HUES6 (cell line): ENCODE measurements at regions not wholly inside any gene's neighbourhood (a gene's known extent, or its start where the extent isn't known, plus 50 kb on each side); places are given as distances from the start of the nearest gene placed in this dataset.

Experiments used
- H3K27ac ChIP-seq: 2 replicates; pipeline ENCODE4 v1.7.0; 2013; ENCODE audit warnings: low read depth, mild to moderate bottlenecking, low read length, inconsistent platforms
- H3K27me3 ChIP-seq: 2 replicates; pipeline ENCODE4 v1.6.1; 2013; ENCODE audit warnings: low read length; ENCODE audit not compliant: control insufficient read depth, insufficient read depth
- H3K36me3 ChIP-seq: 2 replicates; pipeline ENCODE4 v1.6.1; 2013; ENCODE audit warnings: low read length; ENCODE audit not compliant: control insufficient read depth, insufficient read depth
- H3K4me1 ChIP-seq: 2 replicates; pipeline ENCODE4 v1.6.1; 2013; ENCODE audit warnings: low read length; ENCODE audit not compliant: control insufficient read depth, insufficient read depth
- H3K4me3 ChIP-seq: 2 replicates; pipeline ENCODE4 v1.5.1; 2013; ENCODE audit warnings: low read depth, low read length
- H3K9ac ChIP-seq: one replicate; pipeline ENCODE4 v1.6.1; 2013; ENCODE audit warnings: mild to moderate bottlenecking, low read length
- H3K9me3 ChIP-seq: 2 replicates; pipeline ENCODE4 v1.6.1; 2013; ENCODE audit warnings: low read depth, low read length; ENCODE audit not compliant: control insufficient read depth, insufficient read depth

DNA sequence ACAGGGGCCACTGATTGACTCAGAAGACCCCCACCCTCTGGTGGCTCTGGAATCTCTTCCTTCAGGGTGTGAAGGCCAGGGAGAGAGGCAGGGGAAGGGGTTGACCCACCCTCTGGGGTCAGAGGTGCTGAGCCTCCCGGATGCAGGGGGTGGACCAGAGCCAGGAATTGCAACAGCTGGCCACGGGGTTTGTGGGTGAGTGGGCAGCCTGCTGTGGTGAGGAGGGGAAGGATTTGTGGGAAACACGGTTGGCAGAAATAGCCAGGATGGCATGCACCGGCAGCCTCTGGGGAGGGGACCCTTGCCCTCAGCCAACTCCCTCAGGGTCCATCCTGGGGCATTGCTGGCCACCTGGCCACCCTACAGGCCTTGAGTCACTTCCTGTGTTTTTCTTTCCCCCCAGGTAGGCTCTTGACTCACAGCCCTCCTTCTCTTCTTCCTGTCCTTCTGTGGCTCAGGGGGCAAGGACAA is 92.8 kb downstream of the MRPL14 start:
- H3K27ac ChIP-seq, result no peak overlapping the region
- H3K9me3 ChIP-seq, result no peaks in the 10 kb centered on the region
- peaks cover 12% of the 10 kb centered on the region; the same call in 1 of the 2 replicates for H3K4me1 ChIP-seq
- H3K36me3 ChIP-seq, result no peaks in the 10 kb centered on the region
- H3K9ac ChIP-seq, result no peak overlapping the region
- no peaks in the 10 kb centered on the region for H3K27me3 ChIP-seq
- H3K4me3 ChIP-seq, result no peak overlapping the region

DNA sequence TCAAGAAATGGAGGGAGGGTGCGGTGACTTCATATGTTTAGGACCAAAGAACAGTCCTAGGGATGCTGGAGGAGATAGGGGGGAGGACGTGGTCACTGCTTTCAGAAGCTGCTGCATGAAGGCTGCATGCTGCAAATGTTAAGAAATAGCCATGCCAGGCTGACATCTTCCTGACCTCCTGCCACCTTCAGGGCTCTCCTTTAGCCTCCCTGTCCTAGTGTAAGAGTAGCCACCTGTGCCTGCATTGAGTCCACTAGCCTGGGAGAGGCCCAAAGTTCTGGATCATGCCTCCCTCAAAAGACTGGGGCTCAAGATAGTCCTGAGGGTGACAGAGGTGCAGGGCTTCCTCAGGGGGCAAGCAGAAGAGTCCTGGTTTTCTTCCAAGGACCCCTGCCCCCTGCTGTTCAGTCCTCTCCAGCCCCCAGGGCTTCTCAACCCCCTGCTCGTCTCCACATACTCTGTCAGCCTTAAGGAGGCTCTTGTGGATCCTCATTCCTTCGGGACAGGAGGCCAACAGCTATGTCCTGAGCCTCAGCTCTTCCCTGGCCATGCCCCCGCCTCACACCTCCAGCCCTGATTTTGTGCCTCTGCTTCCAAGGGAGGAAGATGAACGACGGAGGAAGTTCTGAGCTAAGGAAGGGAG is 96.3 kb downstream of the MRPL14 start:
- no peaks in the 10 kb centered on the region for H3K27me3 ChIP-seq
- H3K4me3 ChIP-seq, result no peak overlapping the region
- no peak overlapping the region for H3K9ac ChIP-seq
- peaks cover 6% of the 10 kb centered on the region; the same call in 1 of the 2 replicates for H3K4me1 ChIP-seq
- no peaks in the 10 kb centered on the region for H3K36me3 ChIP-seq
- H3K9me3 ChIP-seq, result no peaks in the 10 kb centered on the region
- no peak overlapping the region for H3K27ac ChIP-seq

DNA sequence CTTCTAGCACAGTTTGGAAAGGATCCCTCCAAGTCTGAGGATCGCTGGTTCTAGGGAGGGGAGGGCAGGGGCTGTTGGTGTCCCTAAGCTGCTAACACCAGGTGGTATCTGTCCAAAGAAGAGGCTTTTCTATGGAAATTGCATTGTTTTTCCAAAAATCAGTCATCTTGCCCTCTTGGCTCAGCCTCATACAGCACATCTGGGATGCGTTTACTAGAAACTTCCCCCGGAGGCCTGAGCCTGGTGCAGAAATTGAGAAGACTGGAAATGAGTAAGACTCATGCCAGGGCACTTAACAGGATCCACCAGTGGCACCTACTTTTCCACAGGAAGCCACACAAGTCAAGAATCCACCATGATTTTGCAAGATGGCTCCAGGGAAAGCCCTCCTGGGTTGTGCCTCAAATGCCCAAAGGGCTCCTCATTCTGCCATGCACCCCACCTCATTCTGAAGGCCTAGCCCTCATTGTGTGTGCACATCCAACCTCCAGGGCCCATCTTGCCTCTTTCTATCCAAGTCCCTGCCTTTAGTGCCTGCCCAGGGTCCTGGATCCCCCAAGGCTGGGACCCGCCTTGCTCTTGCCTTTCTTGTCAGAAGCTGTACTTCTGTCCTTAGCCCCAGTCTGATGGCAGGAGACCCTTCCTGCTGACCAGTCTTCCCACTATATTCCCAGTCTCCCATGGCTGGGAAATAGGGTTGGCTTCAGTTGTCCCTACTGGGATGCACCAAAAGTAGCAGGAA is 97.6 kb downstream of the MRPL14 start:
- H3K4me3 ChIP-seq, result no peak overlapping the region
- H3K9ac ChIP-seq, result no peak overlapping the region
- no peak overlapping the region for H3K27ac ChIP-seq
- H3K27me3 ChIP-seq, result no peaks in the 10 kb centered on the region
- H3K9me3 ChIP-seq, result no peaks in the 10 kb centered on the region
- no peaks in the 10 kb centered on the region for H3K36me3 ChIP-seq
- H3K4me1 ChIP-seq, result peaks cover 5% of the 10 kb centered on the region; the same call in 1 of the 2 replicates

DNA sequence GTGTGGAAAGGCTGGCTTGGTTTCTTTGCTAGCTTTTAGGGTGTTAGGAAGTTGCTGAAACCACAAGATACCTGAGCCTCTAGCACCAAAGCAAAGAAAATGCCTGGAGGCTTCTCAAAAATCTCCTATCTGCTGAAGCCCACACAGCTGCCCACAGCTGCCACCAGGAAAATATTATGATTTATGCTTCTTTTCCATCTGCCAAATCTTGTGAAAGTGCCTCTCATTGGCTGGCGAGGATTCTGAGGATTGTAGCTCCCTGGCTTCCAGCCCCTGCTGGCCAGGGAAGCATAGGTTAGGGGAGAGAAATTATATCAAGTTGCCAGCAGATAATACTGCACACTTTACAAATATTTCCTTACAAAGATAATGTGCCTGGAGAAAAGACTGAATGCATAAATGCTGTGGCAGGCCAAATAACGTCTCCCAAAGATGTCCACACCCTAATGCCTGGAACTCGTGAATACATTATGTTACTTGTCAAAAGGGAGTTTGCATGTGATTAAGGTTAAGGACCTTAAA is 98.4 kb downstream of the MRPL14 start:
- Histone ChIP-seq H3K36me3 (no peaks in the 10 kb centered on the region), H3K27ac (no peak overlapping the region), H3K4me1 (no peaks in the 10 kb centered on the region), H3K9me3 (no peaks in the 10 kb centered on the region), H3K9ac (no peak overlapping the region), H3K4me3 (no peak overlapping the region), H3K27me3 (no peaks in the 10 kb centered on the region)

DNA sequence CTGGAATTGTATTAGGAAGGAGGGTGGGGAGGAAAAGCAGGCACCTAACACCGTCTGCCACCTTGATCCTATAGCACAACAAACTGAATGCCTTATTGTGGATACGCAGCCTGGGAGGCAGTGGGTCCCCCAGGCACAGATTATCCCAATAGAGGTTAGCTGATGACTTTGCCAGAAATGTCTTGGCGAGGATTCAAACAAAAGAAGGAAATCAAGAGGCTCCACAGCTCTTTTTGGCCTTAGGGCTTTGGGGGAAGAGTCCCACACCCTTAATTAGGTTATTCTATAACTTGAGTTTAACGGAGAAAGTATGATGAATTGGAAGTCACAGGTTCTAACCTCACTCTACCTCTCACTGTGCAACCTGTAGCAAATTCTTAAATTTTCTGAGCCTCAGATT is 102.0 kb downstream of the MRPL14 start:
- no peaks in the 10 kb centered on the region for H3K27me3 ChIP-seq
- H3K4me3 ChIP-seq, result no peak overlapping the region
- no peak overlapping the region for H3K9ac ChIP-seq
- no peaks in the 10 kb centered on the region for H3K9me3 ChIP-seq
- no peaks in the 10 kb centered on the region for H3K36me3 ChIP-seq
- no peak overlapping the region for H3K27ac ChIP-seq
- H3K4me1 ChIP-seq, result no peaks in the 10 kb centered on the region

DNA sequence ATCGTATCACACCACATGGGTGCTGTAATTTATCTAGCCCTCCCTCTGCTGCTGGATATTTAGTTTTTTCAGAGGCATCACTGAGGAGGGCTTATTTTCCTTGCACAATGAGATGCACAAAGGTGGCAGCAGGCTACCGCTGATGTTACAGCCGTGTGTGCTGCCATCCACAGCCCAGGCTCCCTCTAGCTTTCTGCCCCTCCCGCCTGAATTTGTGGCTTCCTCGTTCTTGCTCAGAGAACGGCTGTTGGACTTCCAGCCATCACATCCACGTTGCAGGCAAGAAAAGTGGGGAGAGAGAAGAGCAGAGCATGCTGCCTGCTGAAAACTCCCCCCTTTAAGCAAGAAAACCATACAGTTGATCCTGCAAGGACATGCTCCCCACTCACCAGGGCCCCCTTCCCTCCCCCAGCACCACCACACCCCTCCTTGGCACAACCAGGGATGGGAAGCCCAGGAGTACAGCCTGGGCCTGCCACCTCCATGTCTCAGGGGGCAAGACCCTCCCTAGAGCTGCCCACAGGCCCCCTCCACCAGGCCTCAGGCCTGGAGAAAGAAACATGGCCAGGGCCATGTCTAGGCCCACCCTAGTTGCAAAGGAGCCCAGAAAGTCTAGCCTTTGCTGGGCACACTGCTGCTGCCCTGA is 102.6 kb downstream of the MRPL14 start:
- Histone ChIP-seq H3K27me3 (no peaks in the 10 kb centered on the region), H3K9me3 (no peaks in the 10 kb centered on the region), H3K27ac (no peak overlapping the region), H3K4me1 (no peaks in the 10 kb centered on the region), H3K9ac (no peak overlapping the region), H3K4me3 (no peak overlapping the region), H3K36me3 (no peaks in the 10 kb centered on the region)

DNA sequence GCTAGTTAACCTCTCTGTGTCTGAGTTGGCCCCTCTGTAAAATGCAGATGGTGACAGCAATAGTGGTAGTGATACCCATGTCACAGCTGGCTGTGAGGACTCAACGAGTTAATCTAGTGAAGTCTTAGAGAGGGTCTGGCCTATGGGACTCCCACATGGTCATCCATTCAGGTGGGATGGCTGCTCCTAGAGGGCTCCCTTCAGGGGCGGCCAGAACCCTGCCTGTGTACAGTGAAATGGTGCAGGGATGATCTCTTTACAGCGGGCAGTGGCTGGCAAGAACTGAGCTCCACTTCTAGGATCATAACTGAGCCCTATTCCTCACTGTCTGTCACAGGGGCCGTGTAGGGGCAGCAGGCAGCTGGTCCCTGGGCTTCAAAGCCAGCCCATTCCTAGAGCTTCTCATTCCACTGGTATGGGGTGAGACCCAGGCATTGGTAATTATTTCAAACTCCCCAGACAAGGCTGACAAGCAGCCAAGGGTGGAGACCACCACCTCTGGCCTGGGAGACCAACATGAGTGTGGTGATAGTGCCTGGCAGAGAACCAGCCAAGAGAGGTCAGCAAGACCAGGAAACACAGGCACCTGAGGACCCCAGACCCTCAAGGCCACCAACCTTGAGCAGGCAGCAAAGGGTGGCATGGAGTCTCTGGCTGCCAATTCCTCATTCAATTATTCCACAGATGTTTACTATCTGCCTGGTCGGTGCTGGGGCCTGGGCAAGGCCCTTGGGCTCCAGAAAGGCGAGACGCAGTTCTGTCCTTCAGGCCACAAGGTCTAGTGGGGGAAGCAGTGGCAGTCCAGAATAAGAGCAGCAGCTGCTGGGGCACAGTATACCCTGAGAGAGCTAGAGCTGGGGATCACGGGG is 103.4 kb downstream of the MRPL14 start:
- Histone ChIP-seq H3K36me3 (no peaks in the 10 kb centered on the region), H3K27me3 (no peaks in the 10 kb centered on the region), H3K4me1 (no peaks in the 10 kb centered on the region), H3K9me3 (no peaks in the 10 kb centered on the region), H3K4me3 (no peak overlapping the region), H3K27ac (no peak overlapping the region), H3K9ac (no peak overlapping the region)

DNA sequence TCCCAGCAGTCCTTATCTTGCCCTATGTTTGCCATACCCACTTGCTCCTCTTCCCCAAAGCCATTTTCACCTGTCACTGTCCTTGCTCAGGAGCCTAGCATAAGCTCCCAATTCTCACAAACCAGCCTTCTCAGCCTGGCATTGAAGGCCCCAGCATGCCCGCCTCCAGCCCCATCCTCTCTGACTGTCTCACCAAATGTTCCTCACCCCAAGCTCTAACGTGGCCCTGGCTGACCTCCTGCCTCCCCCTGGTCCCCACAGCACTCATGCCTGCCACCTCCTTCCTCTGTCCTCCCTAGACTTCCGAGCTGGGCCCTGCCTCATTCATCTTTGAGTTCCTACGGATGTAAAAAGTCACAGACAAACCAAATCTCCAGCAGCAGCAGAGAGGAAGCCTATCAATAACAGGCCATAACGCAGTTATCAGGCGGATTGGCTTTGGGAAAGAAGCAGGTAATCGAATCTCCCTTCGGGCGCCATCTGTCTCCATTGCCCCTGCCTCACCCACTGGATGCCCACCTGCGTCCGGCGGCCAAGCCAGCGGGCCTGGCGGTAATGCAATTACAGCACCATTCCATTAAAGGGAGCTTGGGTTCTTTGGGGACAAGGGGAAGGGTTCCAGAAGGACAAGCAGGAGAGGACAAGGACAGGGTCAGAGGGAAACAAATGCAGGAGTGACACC is 104.4 kb downstream of the MRPL14 start:
- no peak overlapping the region for H3K27ac ChIP-seq
- no peak overlapping the region for H3K4me3 ChIP-seq
- no peaks in the 10 kb centered on the region for H3K4me1 ChIP-seq
- H3K9ac ChIP-seq, result no peak overlapping the region
- no peaks in the 10 kb centered on the region for H3K27me3 ChIP-seq
- H3K9me3 ChIP-seq, result no peaks in the 10 kb centered on the region
- H3K36me3 ChIP-seq, result no peaks in the 10 kb centered on the region

DNA sequence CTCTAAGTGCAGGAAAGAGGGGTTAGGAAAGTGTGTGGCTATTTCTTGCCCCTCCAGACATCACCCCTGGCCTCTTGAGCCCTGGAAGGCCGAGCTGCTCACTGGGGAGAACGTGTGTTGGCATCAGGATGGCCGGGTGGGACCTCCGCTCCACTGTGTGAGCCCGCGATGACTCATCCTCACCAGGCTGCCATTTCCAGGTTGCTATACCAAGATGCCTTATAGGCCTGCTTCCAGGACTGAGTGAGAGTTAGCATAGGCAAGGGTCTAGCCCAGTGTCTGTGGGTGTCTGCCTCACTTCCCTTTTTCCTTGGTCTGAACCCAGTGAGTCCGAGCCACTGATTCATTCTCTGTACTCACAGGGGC is 105.0 kb downstream of the MRPL14 start:
- H3K4me3 ChIP-seq, result no peak overlapping the region
- no peaks in the 10 kb centered on the region for H3K36me3 ChIP-seq
- no peaks in the 10 kb centered on the region for H3K27me3 ChIP-seq
- no peak overlapping the region for H3K9ac ChIP-seq
- no peaks in the 10 kb centered on the region for H3K4me1 ChIP-seq
- no peak overlapping the region for H3K27ac ChIP-seq
- H3K9me3 ChIP-seq, result no peaks in the 10 kb centered on the region

DNA sequence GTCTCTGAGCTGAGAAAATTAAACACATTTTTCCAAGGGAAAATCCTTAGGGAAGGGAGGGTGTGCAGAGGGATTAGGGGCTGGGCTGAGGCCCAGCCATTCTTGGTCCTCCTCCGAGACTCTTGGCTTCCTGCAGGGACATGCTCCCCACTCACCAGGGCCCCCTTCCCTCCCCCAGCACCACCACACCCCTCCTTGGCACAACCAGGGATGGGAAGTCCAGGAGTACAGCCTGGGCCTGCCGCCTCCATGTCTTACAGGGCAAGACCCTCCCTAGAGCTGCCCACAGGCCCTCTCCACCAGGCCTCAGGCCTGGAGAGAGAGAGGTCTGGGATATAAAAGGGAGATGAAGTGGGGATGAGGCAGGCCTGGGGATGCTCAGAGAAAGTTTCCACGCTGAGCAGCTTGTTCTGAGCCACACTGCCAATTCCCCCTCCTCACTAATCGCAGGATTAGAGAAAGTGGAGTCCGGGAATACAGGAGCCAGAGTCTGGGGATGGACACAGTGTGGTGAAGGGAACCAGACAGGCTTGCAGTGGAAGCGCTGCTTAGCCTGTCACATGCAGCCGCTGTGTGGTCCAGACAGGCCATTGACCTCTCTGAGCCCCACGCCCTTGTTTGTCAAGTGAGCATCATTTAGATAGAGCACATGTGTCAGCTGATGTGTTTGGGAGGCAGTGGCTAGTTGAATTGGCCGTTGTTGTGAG is 105.5 kb downstream of the MRPL14 start:
- Histone ChIP-seq H3K4me1 (no peaks in the 10 kb centered on the region), H3K36me3 (no peaks in the 10 kb centered on the region), H3K4me3 (no peak overlapping the region), H3K27ac (no peak overlapping the region), H3K9ac (no peak overlapping the region), H3K27me3 (no peaks in the 10 kb centered on the region), H3K9me3 (no peaks in the 10 kb centered on the region)
